Endothelial cell of umbilical vein (primary cell): ENCODE measurements at regions not wholly inside any gene's neighbourhood (a gene's known extent, or its start where the extent isn't known, plus 50 kb on each side); places are given as distances from the start of the nearest gene placed in this dataset.

Experiments
- BruUV-seq: library from RNA; stranded (reverse); fragments of 400-500 nt; replicated peaks from 2 replicates; lab custom pipeline; 2021; lab: Mats Ljungman, UMichigan
- CTCF ChIA-PET: fragments of 300-600, 350-600 bp; sonication (Branson Sonifier 250); formaldehyde crosslinking; loops from one replicate; lab custom pipeline; 2021; ENCODE audit warnings: antibody characterized with exemption, inconsistent platforms; lab: Charles Lee
- POLR2A ChIA-PET: fragments of 300-600, 350-600 bp; sonication (Branson Sonifier 250); formaldehyde crosslinking; loops from one replicate; lab custom pipeline; 2021; ENCODE audit warnings: antibody characterized with exemption, inconsistent platforms; lab: Charles Lee
- DNase-seq: peaks from one replicate; pipeline ENCODE4 v3.0.0-alpha.2; 2011; ENCODE audit warnings: low read depth, low spot score
- FAIRE-seq: peaks from 2 replicates; lab custom pipeline; 2011; peaks lifted over from hg19 to GRCh38; lab: Jason Lieb, UNC
- H2AFZ ChIP-seq: 2 replicates; pipeline ENCODE4 v1.6.0; 2012; ENCODE audit warnings: low read depth, low read length, control low read depth, inconsistent platforms
- H3K27ac ChIP-seq: 2 replicates; pipeline ENCODE4 v1.5.1; 2011; ENCODE audit warnings: low read depth, mild to moderate bottlenecking, control low read depth, low read length, moderate library complexity; ENCODE audit not compliant: insufficient read depth
- H3K27me3 ChIP-seq, 2 experiments: 2 replicates each; pipeline versions ENCODE4 v1.6.0 to v1.6.1; 2011; ENCODE audit warnings: low read length in 2 of 2, mixed read lengths in 1 of 2; ENCODE audit not compliant: control insufficient read depth in 2 of 2, insufficient read depth in 2 of 2
- H3K36me3 ChIP-seq, 2 experiments: 2 replicates in 1 of 2; 3 replicates in 1 of 2; pipeline ENCODE4 v1.5.1; 2011; ENCODE audit warnings: low read length in 2 of 2, mild to moderate bottlenecking in 1 of 2, moderate library complexity in 1 of 2; ENCODE audit not compliant: control insufficient read depth in 2 of 2, insufficient read depth in 2 of 2; ENCODE audit errors: extremely low read depth in 1 of 2
- H3K4me1 ChIP-seq: 3 replicates; pipeline ENCODE4 v1.5.1; 2011; ENCODE audit warnings: mild to moderate bottlenecking, low read length; ENCODE audit not compliant: control insufficient read depth, insufficient read depth; ENCODE audit errors: extremely low read depth
- H3K4me2 ChIP-seq: 2 replicates; pipeline ENCODE4 v1.6.1; 2011; ENCODE audit warnings: low read length, control low read depth, mixed read lengths; ENCODE audit not compliant: insufficient read depth
- H3K4me3 ChIP-seq, 3 experiments: fragments of 200-600 bp in 1 of 3; sonication (generic), shearing (Covaris generic) in 1 of 3; replicated peaks in 1 of 3; 2 replicates each; pipeline ENCODE4 v1.5.1; 2011 to 2016; ENCODE audit warnings: control low read depth in 3 of 3, low read length in 3 of 3, mild to moderate bottlenecking in 2 of 3, inconsistent platforms in 1 of 3, low read depth in 1 of 3, moderate library complexity in 1 of 3; ENCODE audit not compliant: insufficient read depth in 1 of 3
- H3K79me2 ChIP-seq: 2 replicates; pipeline ENCODE4 v1.6.0; 2012; ENCODE audit warnings: low read length, inconsistent platforms; ENCODE audit not compliant: control insufficient read depth, insufficient read depth
- H3K9ac ChIP-seq: replicated peaks from 2 replicates; pipeline ENCODE3; 2011; ENCODE audit warnings: low read length, control low read depth; ENCODE audit not compliant: insufficient read depth; ENCODE audit errors: extremely low read depth
- H3K9me1 ChIP-seq: replicated peaks from 3 replicates; pipeline ENCODE4 v1.6.0; 2011; ENCODE audit warnings: mild to moderate bottlenecking, low read length; ENCODE audit not compliant: control insufficient read depth, insufficient read depth; ENCODE audit errors: extremely low read depth
- H3K9me3 ChIP-seq: replicated peaks from 2 replicates; pipeline ENCODE4 v1.5.1; 2012; ENCODE audit warnings: low read length, inconsistent platforms; ENCODE audit not compliant: control insufficient read depth, insufficient read depth
- H4K20me1 ChIP-seq: replicated peaks from 2 replicates; pipeline ENCODE3; 2011; ENCODE audit warnings: mild to moderate bottlenecking, low read length; ENCODE audit not compliant: control insufficient read depth, insufficient read depth; ENCODE audit errors: extremely low read depth
- EZH2 ChIP-seq: IDR thresholded peaks from 2 replicates; pipeline ENCODE4 v1.6.1; 2012; ENCODE audit warnings: borderline replicate concordance, low read depth, mild to moderate bottlenecking, moderate library complexity, low read length, inconsistent platforms; ENCODE audit not compliant: severe bottlenecking
- FOS ChIP-seq: IDR thresholded peaks from 2 replicates; pipeline ENCODE4 v1.6.1; 2011; ENCODE audit warnings: mild to moderate bottlenecking, low read length, moderate library complexity, borderline replicate concordance; ENCODE audit not compliant: insufficient read depth
- GATA2 ChIP-seq: IDR thresholded peaks from 2 replicates; pipeline ENCODE4 v1.7.0; 2011; ENCODE audit warnings: low read depth, mild to moderate bottlenecking, moderate library complexity, mixed read lengths, low read length; ENCODE audit not compliant: insufficient read length, insufficient read depth
- JUN ChIP-seq: IDR thresholded peaks from 2 replicates; pipeline ENCODE4 v1.6.1; 2011; ENCODE audit warnings: borderline replicate concordance, low read depth; ENCODE audit not compliant: insufficient read length, insufficient read depth
- MAX ChIP-seq: IDR thresholded peaks from 2 replicates; pipeline ENCODE4 v1.6.1; 2011; ENCODE audit not compliant: insufficient read depth, insufficient read length
- MYC ChIP-seq: IDR thresholded peaks from one replicate; pipeline ENCODE4 v1.6.1; 2011; ENCODE audit warnings: mild to moderate bottlenecking, low read depth, low read length
- POLR2A ChIP-seq: IDR thresholded peaks from 2 replicates; pipeline ENCODE4 v1.6.1; 2012; ENCODE audit warnings: low read depth, mild to moderate bottlenecking, control low read depth, low read length
- POLR2AphosphoS5 ChIP-seq: IDR thresholded peaks from 2 replicates; pipeline ENCODE4 v1.6.1; 2012; ENCODE audit warnings: low read depth, mild to moderate bottlenecking, control low read depth, low read length, moderate library complexity; ENCODE audit not compliant: insufficient read depth
- dilution Hi-C: fragments of 300-500 bp; cut with MboI; formaldehyde crosslinking; loops from one replicate; pipeline ENCODE4 v1.15.0; 2019; ENCODE audit warnings: low sequenced_read_pairs; ENCODE audit not compliant: extremely low pct_ligation_motif_present
- intact Hi-C: fragments of 100-400 bp; cut with micrococcal nuclease; formaldehyde crosslinking; loops from one replicate; pipeline ENCODE4 v1.10.0; 2022
- TF ChIP-seq, protein P1 (sequence below), 2 donors: IDR thresholded peaks; 1 replicate in 1 of 2; 2 replicates in 1 of 2; pipeline ENCODE4 v1.5.1; 2011; ENCODE audit warnings: low read length in 2 of 2, mild to moderate bottlenecking in 2 of 2, moderate library complexity in 2 of 2, control low read depth in 1 of 2, inconsistent platforms in 1 of 2, low read depth in 1 of 2; ENCODE audit not compliant: insufficient read depth in 1 of 2; ENCODE audit errors: extremely low read depth in 1 of 2

GRCh38 chr18:70662588-70662987 lies 373.7 kb downstream of the SOCS6 start:
- dilution Hi-C loops, result no loop called here
- Histone ChIP-seq H3K4me2 (no peak overlapping the region), H3K9me3 (peaks cover 2% of the 10 kb centered on the region), H3K27me3 (no peaks in the 10 kb centered on the region), H4K20me1 (no peaks in the 10 kb centered on the region), H3K4me1 (no peaks in the 10 kb centered on the region), H3K9ac (no peak overlapping the region), H3K4me3 (no peak overlapping the region), H3K36me3 (no peaks in the 10 kb centered on the region), H3K79me2 (no peaks in the 10 kb centered on the region), H3K9me1 (no peaks in the 10 kb centered on the region), H3K27ac (no peak overlapping the region), H2AFZ (no peak overlapping the region)
- FAIRE-seq (no peak), DNase-seq (no peak)
- BruUV-seq, result no TSS peak
- TF ChIP-seq POLR2AphosphoS5 (no peak), GATA2 (no peak), MYC (no peak), MAX (no peak), JUN (no peak), FOS (no peak), EZH2 (no peak), POLR2A (no peak)
- TF ChIP-seq, protein P1, sequence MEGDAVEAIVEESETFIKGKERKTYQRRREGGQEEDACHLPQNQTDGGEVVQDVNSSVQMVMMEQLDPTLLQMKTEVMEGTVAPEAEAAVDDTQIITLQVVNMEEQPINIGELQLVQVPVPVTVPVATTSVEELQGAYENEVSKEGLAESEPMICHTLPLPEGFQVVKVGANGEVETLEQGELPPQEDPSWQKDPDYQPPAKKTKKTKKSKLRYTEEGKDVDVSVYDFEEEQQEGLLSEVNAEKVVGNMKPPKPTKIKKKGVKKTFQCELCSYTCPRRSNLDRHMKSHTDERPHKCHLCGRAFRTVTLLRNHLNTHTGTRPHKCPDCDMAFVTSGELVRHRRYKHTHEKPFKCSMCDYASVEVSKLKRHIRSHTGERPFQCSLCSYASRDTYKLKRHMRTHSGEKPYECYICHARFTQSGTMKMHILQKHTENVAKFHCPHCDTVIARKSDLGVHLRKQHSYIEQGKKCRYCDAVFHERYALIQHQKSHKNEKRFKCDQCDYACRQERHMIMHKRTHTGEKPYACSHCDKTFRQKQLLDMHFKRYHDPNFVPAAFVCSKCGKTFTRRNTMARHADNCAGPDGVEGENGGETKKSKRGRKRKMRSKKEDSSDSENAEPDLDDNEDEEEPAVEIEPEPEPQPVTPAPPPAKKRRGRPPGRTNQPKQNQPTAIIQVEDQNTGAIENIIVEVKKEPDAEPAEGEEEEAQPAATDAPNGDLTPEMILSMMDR (IDR thresholded peaks at IDR 0.05; ENCODE audit: extremely low read depth in 1 of 2, insufficient read depth in 1 of 2, low read depth in 1 of 2, low read length in 2 of 2), result no peak
- ChIA-PET CTCF (no interaction called here), POLR2A (no interaction called here)
- intact Hi-C loops, result no loop called here
